ENCODE measurements at regions not wholly inside any gene's neighbourhood (a gene's known extent, or its start where the extent isn't known, plus 50 kb on each side); places are given as distances from the start of the nearest gene placed in this dataset.

DNA sequence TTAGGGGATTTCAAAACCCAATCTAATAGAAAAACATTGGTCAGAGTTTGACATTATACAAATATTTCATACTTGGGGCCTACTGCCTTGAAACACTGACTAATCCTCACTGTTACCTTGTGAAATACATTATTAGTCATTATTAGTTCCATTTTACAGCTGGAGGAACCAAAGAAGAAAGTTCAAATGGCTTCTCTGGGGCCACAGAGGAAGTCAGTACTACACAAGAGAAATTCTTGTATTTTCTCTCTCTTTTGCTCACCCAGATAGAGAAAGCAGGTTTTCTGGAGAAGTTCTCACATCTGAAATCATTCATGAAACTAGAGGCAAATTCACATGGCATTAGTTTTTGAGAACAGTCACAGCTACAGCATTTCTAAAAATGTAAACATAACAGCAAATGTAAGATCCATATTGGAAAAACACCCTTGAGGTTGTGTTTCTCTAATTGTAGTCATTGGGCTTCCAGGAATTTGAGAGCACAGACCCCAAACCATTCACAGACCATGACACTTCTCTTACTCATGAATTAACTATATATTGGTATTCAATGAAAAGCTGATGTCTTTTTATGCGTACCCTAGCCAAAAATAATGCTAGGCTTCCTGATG lies 83.0 kb downstream of the LLPH start:
- peak overlapping the region in 1 of 21 experiments; percentile 0 for H3K27ac ChIP-seq
- no peak overlapping the region for H3K4me3 ChIP-seq

DNA sequence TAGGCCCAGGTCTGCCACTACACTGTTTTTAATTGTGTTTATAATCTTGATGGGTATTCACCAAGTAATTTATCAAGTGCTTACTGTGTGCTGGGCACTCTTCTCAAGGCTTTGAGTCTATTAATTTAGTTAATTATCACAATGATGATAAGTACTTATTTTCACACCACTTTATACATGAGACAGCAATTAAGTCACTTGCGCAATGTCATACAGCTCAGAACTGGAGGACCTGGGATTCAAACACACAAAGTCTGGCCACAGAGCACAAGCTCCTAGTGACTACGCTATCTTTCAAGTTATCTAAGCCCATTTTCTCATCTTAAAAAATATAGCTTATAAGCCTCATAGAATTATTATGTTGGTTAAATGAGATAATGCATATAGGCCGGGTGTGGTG lies 85.0 kb downstream of the LLPH start:
- H3K4me3 ChIP-seq, result no peak overlapping the region
- H3K27ac ChIP-seq, result no peak overlapping the region

DNA sequence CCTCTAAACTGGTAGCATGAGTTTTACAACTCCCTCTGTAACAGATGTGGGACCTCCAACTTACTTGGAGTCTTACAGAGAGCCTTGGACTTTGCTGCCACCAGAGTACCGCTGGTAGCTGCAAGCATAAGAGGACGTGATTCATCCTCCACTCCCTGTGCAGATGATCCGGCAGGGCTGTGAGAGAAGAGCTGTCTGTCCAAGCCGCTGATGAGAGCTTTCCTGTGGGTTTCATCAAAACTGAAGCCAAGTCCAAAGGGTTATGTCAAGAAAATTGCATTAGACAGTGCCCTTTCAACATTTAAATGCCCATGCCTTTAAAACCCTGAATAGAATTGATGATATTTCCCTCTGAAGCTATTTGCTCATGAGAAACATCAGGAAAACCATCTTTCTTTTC lies 85.8 kb downstream of the LLPH start:
- Histone ChIP-seq H3K4me3 (no peak overlapping the region), H3K27ac (peak overlapping the region in 1 of 21 experiments; percentile 6)

DNA sequence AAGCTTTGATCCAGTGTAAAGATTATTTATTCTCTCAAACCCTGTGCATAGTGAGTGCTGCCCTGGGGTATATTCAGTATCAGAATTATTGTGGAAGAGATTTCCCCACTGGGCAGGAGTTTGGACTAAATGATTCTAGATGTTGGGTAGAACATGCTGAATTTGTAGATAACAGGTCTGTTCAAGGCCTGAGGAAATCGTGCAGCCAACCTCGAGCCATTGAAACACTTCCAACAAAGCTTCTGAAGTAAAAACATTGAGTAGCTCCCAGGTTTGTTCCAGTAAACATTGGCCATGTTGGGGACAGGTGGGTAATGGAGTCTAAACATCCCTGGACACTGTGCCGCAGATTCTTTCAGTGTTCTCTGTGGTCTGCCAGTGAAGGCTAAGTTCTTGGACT lies 87.5 kb downstream of the LLPH start:
- no peak overlapping the region for H3K27ac ChIP-seq

DNA sequence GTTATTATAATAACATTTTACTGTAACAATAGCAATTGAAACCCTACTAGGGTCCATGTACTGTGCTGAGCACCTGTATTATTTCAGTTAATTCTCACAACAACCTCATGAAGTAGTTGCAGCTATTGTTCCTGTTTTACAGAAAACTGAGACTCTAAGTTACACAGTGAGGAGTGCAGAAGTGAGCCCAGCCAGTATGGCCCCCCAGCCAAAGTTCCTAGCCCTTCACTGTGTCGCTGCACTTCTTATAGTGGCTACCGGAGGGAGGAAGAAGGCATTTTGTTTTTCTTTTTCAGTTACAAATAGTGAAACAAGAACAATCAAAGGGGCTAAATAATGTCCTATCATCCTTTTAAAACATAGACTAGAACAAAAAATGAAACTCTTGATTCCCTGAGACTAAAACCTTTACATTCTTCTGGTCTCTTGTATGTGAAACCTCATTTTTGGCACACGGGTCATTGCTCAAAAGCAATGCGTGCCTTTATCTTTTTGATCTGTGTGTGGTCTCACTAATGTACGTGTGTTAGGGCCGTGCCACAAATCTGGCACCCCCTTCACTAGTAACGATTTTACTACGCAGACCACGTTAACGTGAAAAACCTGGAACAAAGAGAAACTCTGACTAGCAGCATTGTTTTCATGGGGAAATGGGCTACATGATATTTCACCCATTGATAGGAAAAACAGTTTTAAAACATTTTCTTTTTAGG lies 88.7 kb downstream of the LLPH start:
- H3K4me3 ChIP-seq, result no peak overlapping the region
- H3K27ac ChIP-seq, result no peak overlapping the region

More for the DNA sequence above, 87.5 kb downstream of the LLPH start:
- no peak overlapping the region for H3K4me3 ChIP-seq

DNA sequence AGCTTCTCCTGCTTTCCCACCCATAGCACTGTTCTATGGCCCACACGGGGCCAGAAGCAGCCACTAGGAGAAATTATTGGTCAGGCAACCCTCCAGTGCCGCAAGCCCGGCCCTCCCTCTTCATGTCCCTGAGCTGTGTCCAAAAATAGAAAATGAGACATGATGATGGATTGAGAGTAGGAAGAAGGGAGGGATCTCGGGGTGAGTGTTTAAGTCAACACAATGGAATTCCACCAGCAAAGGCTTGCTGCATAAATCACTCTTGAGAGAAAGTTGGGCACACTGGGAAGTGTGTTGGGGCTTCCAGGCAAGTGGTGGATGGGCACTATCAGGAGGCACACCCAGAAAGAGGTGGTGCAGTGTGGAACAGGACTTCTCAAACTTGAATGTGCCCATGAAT lies 94.2 kb downstream of the LLPH start:
- no peak overlapping the region for H3K27ac ChIP-seq

DNA sequence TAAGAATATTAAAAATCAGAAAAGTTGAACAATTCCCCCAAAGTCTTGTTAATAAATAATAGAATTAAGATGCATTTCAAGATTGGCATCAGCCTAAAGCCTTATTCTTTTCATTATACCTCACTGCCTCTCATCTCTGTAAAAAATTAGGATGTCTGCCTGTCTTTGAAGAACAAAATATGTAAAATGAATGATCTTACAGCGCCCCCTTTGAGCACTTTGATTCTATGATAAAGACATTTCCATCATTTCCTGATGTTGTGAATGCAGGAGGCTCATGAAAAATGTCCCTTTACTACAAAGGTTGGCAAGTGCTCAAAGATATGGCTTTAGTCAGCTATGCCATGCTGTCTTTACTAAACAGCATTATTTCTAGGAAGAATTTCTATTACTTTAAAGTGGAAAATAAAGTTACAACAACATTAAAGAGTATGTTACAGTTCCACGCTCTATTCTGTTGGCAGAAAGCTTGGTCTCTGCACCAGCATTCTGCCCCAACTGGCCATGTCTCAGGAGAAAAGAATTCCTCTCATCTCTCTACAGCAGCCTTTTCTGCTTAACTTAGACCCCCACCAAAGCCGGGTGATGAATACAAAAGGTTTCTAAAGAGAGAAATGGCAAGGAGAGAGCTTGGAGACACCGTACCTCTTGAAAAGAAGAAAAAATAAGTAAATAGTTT lies 95.1 kb downstream of the LLPH start:
- H3K27ac ChIP-seq, result no peak overlapping the region
- H3K4me3 ChIP-seq, result no peak overlapping the region

More for the DNA sequence above, 94.2 kb downstream of the LLPH start:
- H3K4me3 ChIP-seq, result no peak overlapping the region

DNA sequence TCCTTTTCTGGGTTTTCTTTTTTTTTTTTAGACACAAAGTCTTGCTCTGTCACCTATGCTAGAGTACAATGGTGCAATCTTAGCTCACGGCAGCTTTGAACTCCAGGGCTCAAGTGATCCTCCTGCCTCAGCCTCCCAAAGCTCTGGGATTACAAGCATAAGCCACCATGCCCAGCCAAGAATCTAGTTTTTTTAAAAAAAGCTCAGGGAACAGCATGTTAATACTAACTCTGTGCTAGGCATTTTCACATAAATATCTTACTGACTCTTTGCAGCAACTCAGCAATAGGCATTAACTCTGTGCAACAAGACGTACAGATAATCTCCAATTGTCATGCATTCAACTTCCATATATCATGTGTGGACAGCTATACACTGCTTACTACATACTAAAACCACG lies 97.4 kb downstream of the LLPH start:
- H3K27ac ChIP-seq, result no peak overlapping the region
- no peak overlapping the region for H3K4me3 ChIP-seq

DNA sequence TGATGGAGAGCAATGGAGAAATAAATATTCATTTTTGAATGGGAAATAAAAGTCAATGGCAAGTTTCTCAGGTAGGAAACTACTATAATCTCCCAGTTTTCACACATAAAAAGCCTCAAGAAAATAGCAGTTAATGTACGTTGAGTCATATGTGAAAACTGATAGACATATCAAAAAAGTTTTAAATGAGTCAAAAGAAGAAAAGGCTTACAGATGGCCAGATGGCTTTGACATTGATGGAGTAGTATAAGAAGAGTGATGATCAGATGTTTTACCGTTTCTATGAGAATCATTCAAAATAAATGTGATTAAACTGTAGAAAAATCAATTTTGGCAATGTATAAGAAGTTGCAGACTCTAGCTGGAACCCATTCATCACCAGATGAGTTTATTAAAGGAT lies 97.8 kb downstream of the LLPH start:
- H3K27ac ChIP-seq, result no peak overlapping the region
- no peak overlapping the region for H3K4me3 ChIP-seq

DNA sequence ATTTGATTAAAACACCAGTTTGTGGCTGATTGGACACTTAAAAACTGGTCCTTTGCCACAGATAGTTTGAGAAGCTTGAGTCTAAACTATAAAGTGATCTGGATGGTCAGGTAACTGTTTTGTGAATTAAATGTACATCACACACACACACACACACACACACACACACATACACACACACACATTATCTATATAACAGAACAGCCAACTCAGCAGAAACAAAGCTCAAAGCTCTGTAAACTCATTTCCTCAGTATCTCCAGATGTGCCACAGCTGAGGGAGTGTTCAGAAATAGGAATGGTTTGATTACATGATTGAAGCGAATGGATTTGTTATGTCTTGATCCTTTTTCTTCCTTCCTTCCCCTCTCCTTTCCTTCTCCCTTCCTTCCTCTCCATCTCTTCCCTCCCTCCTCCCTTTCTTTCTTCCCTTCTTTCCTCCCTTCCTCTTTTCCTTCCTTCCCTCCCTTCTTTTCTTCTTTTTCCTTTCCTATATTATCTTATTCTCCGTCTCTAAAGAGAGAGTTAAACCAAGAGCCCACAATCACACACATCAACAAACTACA lies 100.3 kb downstream of the LLPH start:
- no peak overlapping the region for H3K4me3 ChIP-seq

DNA sequence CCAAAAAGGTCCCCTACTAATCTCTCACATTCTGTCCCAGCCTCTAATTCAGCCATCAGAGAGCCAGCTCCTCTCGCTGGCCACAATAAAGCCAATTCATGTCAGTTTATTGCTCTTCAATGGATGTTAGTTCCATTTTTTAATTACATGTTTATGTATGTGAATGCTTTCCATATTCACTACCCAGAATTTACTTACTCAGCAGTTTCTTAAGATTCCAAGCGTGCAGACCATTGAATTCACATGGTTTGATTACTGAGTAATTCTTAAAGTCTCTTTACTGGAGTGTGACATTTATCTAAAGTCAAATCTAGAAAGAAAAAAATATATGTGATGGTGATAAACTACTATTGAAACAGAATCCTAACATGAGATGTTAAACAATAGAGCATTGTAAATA lies 102.2 kb downstream of the LLPH start:
- Histone ChIP-seq H3K27ac (no peak overlapping the region), H3K4me3 (no peak overlapping the region)

More for the DNA sequence above, 100.3 kb downstream of the LLPH start:
- no peak overlapping the region for H3K27ac ChIP-seq

DNA sequence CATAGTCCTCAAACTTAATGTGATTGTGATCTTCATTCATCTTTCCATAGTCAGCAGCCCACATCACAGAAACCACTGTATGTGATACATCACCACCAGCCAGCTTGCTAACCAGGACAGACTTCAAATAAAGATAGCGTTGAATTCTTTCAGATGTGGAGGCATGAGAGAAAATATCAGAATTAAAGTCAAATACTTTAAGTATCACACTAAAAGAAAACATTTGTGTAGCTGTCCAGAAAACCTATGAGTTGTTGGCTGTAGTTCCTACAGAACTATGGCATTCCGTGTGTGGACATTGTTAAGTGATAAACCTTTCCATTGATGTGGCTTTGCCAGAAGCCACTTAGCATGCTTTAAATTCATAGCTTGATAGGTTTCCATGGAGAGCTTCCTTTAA lies 105.1 kb downstream of the LLPH start:
- no peak overlapping the region for H3K27ac ChIP-seq
- H3K4me3 ChIP-seq, result no peak overlapping the region

DNA sequence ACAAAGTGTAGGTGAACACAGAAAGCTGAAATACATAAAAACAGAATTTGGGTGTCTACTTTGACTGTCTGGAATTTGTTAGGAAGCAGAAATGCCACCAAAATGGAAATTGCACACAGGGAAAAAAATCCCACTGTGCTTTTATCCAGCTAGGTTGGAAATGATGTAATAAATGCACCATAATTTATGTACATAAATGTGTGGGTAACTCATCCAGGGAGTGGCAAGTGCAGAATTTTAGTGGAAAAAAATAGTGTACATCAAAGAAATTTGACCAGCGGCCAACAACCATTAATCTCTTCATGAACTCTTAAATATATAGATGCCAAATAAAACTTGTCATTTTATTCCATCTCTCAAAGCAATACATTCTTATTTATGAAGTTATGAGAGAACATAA lies 105.6 kb downstream of the LLPH start:
- H3K27ac ChIP-seq, result no peak overlapping the region

DNA sequence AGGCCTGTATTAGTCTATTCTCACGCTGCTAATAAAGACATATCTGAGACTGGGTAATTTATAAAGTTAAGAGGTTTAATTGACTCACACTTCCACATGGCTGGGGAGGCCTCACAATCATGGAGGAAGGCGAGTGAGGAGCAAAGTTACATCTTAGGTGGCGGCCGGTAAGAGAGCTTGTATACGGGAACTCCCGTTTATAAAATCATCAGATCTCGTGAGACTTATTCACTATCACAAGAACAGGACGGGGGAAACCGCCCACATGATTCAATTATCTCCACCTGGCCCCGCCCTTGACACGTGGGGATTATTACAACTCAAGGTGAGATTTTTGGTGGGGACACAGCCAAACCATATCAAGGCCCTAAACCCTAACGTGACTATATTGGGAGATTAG lies 110.1 kb downstream of the LLPH start:
- H3K27ac ChIP-seq, result no peak overlapping the region

More for the DNA sequence above, 105.6 kb downstream of the LLPH start:
- H3K4me3 ChIP-seq, result no peak overlapping the region

DNA sequence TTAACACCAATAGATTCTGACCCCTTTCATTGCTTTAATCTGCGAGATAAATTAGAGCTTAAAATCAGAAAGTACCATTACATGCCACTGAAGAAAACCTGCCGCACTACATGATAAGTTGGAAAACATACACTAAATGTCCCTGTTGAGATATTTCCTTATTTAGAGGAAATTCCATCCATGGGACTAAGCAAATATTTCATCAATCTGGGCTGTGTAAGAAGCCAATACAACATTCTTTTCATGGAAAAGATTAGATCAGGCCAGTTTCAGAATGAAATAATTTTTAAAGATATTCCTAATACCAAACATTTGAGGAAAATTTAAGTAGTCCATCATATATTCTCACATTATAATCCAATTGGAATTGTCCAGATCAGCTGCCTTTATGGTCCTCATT lies 112.8 kb downstream of the LLPH start:
- H3K27ac ChIP-seq, result no peak overlapping the region
- H3K4me3 ChIP-seq, result no peak overlapping the region

More for the DNA sequence above, 110.1 kb downstream of the LLPH start:
- H3K4me3 ChIP-seq, result no peak overlapping the region
